Mesendoderm (in vitro differentiated cells): ENCODE measurements at regions not wholly inside any gene's neighbourhood (a gene's known extent, or its start where the extent isn't known, plus 50 kb on each side); places are given as distances from the start of the nearest gene placed in this dataset.
"Not testable (repeated sequence)": the region's sequence is repeated elsewhere in the genome, so short reads cannot be mapped to it uniquely, and the experiment has no call there.

ENCODE experiments used
- DNase-seq: peaks from one replicate; pipeline ENCODE4 v3.0.0; 2013
- H2AK5ac ChIP-seq: 2 replicates; pipeline ENCODE4 v1.6.1; 2013; ENCODE audit warnings: low read length, inconsistent platforms
- H2BK120ac ChIP-seq: 2 replicates; pipeline ENCODE4 v1.6.1; 2013; ENCODE audit warnings: low read depth, mild to moderate bottlenecking, low read length, moderate library complexity, mixed read lengths
- H2BK15ac ChIP-seq: replicated peaks from 2 replicates; pipeline ENCODE4 v1.6.1; 2013; ENCODE audit warnings: low read depth, mild to moderate bottlenecking, moderate library complexity
- H2BK5ac ChIP-seq: 2 replicates; pipeline ENCODE4 v1.6.1; 2013; ENCODE audit warnings: low read length, inconsistent platforms
- H3K18ac ChIP-seq: 2 replicates; pipeline ENCODE4 v1.6.1; 2013; ENCODE audit warnings: mild to moderate bottlenecking, low read length, mixed read lengths
- H3K23ac ChIP-seq: one replicate; pipeline ENCODE4 v1.6.1; 2013; ENCODE audit warnings: low read length
- H3K27ac ChIP-seq: 2 replicates; pipeline ENCODE4 v1.5.1; 2013; ENCODE audit warnings: low read depth, mild to moderate bottlenecking, inconsistent platforms, low read length, moderate library complexity
- H3K27me3 ChIP-seq: 2 replicates; pipeline ENCODE4 v1.6.1; 2013; ENCODE audit warnings: low read length, control low read depth, mild to moderate bottlenecking, inconsistent platforms; ENCODE audit not compliant: insufficient read depth, poor library complexity
- H3K36me3 ChIP-seq: 2 replicates; pipeline ENCODE4 v1.6.1; 2013; ENCODE audit warnings: low read length, inconsistent platforms; ENCODE audit not compliant: control insufficient read depth, insufficient read depth
- H3K4ac ChIP-seq: one replicate; pipeline ENCODE4 v1.6.1; 2013; ENCODE audit warnings: low read depth, mild to moderate bottlenecking, low read length, moderate library complexity
- H3K4me1 ChIP-seq: 2 replicates; pipeline ENCODE4 v1.6.1; 2013; ENCODE audit warnings: low read depth, low read length, inconsistent platforms; ENCODE audit not compliant: control insufficient read depth
- H3K4me2 ChIP-seq: 2 replicates; pipeline ENCODE4 v1.6.1; 2013; ENCODE audit warnings: low read length
- H3K4me3 ChIP-seq: 2 replicates; pipeline ENCODE4 v1.5.1; 2013; ENCODE audit warnings: mild to moderate bottlenecking, low read length
- H3K56ac ChIP-seq: one replicate; pipeline ENCODE4 v1.6.1; 2013; ENCODE audit warnings: low read length
- H3K79me1 ChIP-seq: 2 replicates; pipeline ENCODE4 v1.6.1; 2013; ENCODE audit warnings: low read length, inconsistent platforms
- H3K79me2 ChIP-seq: 2 replicates; pipeline ENCODE4 v1.6.1; 2013; ENCODE audit warnings: mild to moderate bottlenecking, low read length; ENCODE audit not compliant: control insufficient read depth, insufficient read depth
- H3K9ac ChIP-seq: 2 replicates; pipeline ENCODE4 v1.6.1; 2013; ENCODE audit warnings: low read length, inconsistent platforms
- H4K5ac ChIP-seq: one replicate; pipeline ENCODE4 v1.6.1; 2013; ENCODE audit warnings: low read length
- H4K8ac ChIP-seq: one replicate; pipeline ENCODE4 v1.6.1; 2013; ENCODE audit warnings: low read depth, mild to moderate bottlenecking, control low read depth, low read length, moderate library complexity
- WGBS: extraction: QIAGEN DNeasy Blood & Tissue Kit; methylation state at CpG from one replicate; pipeline ENCODE4 v1.1.7; 2013; ENCODE audit warnings: low lambda C conversion rate, missing lambda C conversion rate; ENCODE audit not compliant: insufficient coverage; ENCODE audit errors: extremely low coverage; 5-methylcytosine and 5-hydroxymethylcytosine counted together

- no CpG with 5 or more reads among the region's 1 CpG for WGBS
- H2BK15ac ChIP-seq: no peak overlapping the region
- no peak overlapping the region for H4K8ac ChIP-seq
- no peak for DNase-seq
- no peak overlapping the region for H2AK5ac ChIP-seq
- H3K79me2 ChIP-seq: no peaks in the 10 kb centered on the region
- H3K23ac ChIP-seq: no peak overlapping the region
- no peak overlapping the region for H3K9ac ChIP-seq
- H3K18ac ChIP-seq: no peak overlapping the region
- no peak overlapping the region for H2BK120ac ChIP-seq
- no peak overlapping the region for H3K4me3 ChIP-seq
- H3K27me3 ChIP-seq: no peaks in the 10 kb centered on the region
- H4K5ac ChIP-seq: no peak overlapping the region
- H3K4ac ChIP-seq: no peak overlapping the region
- H3K4me2 ChIP-seq: no peak overlapping the region
- no peak overlapping the region for H2BK5ac ChIP-seq
- H3K56ac ChIP-seq: no peak overlapping the region
- no peak overlapping the region for H3K27ac ChIP-seq
- no peaks in the 10 kb centered on the region for H3K79me1 ChIP-seq
- H3K4me1 ChIP-seq: peaks cover 5% of the 10 kb centered on the region
- no peaks in the 10 kb centered on the region for H3K36me3 ChIP-seq
These were observed 117.4 kb upstream of the CES5A start for GRCh38 chr16:55992551-55992950.

GRCh38 chr16:55991843-55992242 is 116.7 kb upstream of the CES5A start:
- Histone ChIP-seq H2BK120ac (no peak overlapping the region), H3K4me1 (peaks cover 5% of the 10 kb centered on the region), H3K9ac (no peak overlapping the region), H3K27me3 (no peaks in the 10 kb centered on the region), H3K79me1 (no peaks in the 10 kb centered on the region), H3K4me3 (no peak overlapping the region), H3K18ac (no peak overlapping the region), H3K4ac (no peak overlapping the region), H4K8ac (no peak overlapping the region), H3K27ac (no peak overlapping the region), H3K36me3 (no peaks in the 10 kb centered on the region), H3K56ac (no peak overlapping the region), H3K23ac (no peak overlapping the region), H4K5ac (no peak overlapping the region), H2AK5ac (no peak overlapping the region), H2BK5ac (no peak overlapping the region), H3K4me2 (no peak overlapping the region), H3K79me2 (no peaks in the 10 kb centered on the region), H2BK15ac (no peak overlapping the region)
- DNase-seq: no peak
- WGBS: no CpG with 5 or more reads among the region's 2 CpGs

- Histone ChIP-seq H2AK5ac (no peak overlapping the region), H4K5ac (no peak overlapping the region)
- WGBS: no CpG with 5 or more reads among the region's 18 CpGs
These were observed 114.4 kb upstream of the CES5A start for GRCh38 chr16:55989569-55989907.

GRCh38 chr16:55988850-55989568 is 113.8 kb upstream of the CES5A start:
- H3K56ac ChIP-seq, H2BK120ac ChIP-seq, H3K23ac ChIP-seq, H3K4me2 ChIP-seq, H3K27ac ChIP-seq, H2BK15ac ChIP-seq, H2BK5ac ChIP-seq, H4K5ac ChIP-seq, H3K4me3 ChIP-seq, H3K79me2 ChIP-seq, H3K18ac ChIP-seq, H3K9ac ChIP-seq, H3K79me1 ChIP-seq, DNase-seq, H3K4me1 ChIP-seq, H4K8ac ChIP-seq, H3K27me3 ChIP-seq, H2AK5ac ChIP-seq, H3K4ac ChIP-seq, H3K36me3 ChIP-seq: not testable (repeated sequence)
- no CpG with 5 or more reads among the region's 48 CpGs for WGBS

More at GRCh38 chr16:55989569-55989907, 114.4 kb upstream of the CES5A start:
- H3K9ac ChIP-seq: no peak overlapping the region
- H2BK15ac ChIP-seq: no peak overlapping the region
- H3K4ac ChIP-seq: no peak overlapping the region
- H3K79me1 ChIP-seq: no peaks in the 10 kb centered on the region
- no peaks in the 10 kb centered on the region for H3K79me2 ChIP-seq
- no peaks in the 10 kb centered on the region for H3K36me3 ChIP-seq
- no peak overlapping the region for H3K4me2 ChIP-seq
- H3K4me1 ChIP-seq: no peaks in the 10 kb centered on the region
- H2BK120ac ChIP-seq: no peak overlapping the region
- H3K18ac ChIP-seq: no peak overlapping the region
- no peaks in the 10 kb centered on the region for H3K27me3 ChIP-seq
- H3K27ac ChIP-seq: no peak overlapping the region
- H2BK5ac ChIP-seq: no peak overlapping the region
- no peak overlapping the region for H3K23ac ChIP-seq
- no peak for DNase-seq
- no peak overlapping the region for H4K8ac ChIP-seq
- no peak overlapping the region for H3K4me3 ChIP-seq
- H3K56ac ChIP-seq: no peak overlapping the region

- Histone ChIP-seq H3K27me3 (no peaks in the 10 kb centered on the region), H3K36me3 (no peaks in the 10 kb centered on the region), H3K4me1 (no peaks in the 10 kb centered on the region), H3K9ac (no peak overlapping the region), H3K56ac (no peak overlapping the region), H2BK5ac (no peak overlapping the region), H3K18ac (no peak overlapping the region), H3K4me3 (no peak overlapping the region), H3K23ac (no peak overlapping the region), H3K79me2 (no peaks in the 10 kb centered on the region), H2AK5ac (no peak overlapping the region), H3K79me1 (no peaks in the 10 kb centered on the region), H3K4me2 (no peak overlapping the region), H4K8ac (no peak overlapping the region), H3K27ac (no peak overlapping the region), H3K4ac (no peak overlapping the region), H2BK15ac (no peak overlapping the region), H2BK120ac (no peak overlapping the region), H4K5ac (no peak overlapping the region)
- DNase-seq: no peak
- WGBS: no CpG with 5 or more reads among the region's 1 CpG
These were observed 112.8 kb upstream of the CES5A start for GRCh38 chr16:55988013-55988412.

- Histone ChIP-seq H3K4me1 (no peaks in the 10 kb centered on the region), H3K23ac (no peak overlapping the region), H2BK120ac (no peak overlapping the region), H3K79me2 (no peaks in the 10 kb centered on the region), H4K5ac (no peak overlapping the region), H3K36me3 (no peaks in the 10 kb centered on the region), H3K27me3 (no peaks in the 10 kb centered on the region), H2BK5ac (no peak overlapping the region), H2AK5ac (no peak overlapping the region), H3K27ac (no peak overlapping the region), H3K4ac (no peak overlapping the region), H3K4me2 (no peak overlapping the region), H3K56ac (no peak overlapping the region), H3K79me1 (no peaks in the 10 kb centered on the region), H3K4me3 (no peak overlapping the region), H2BK15ac (no peak overlapping the region), H4K8ac (no peak overlapping the region), H3K9ac (no peak overlapping the region), H3K18ac (no peak overlapping the region)
- WGBS: no CpG with 5 or more reads among the region's 1 CpG
- no peak for DNase-seq
These were observed 107.4 kb upstream of the CES5A start for GRCh38 chr16:55982597-55982996.
